CD14-positive monocyte (primary cell): ENCODE measurements at regions not wholly inside any gene's neighbourhood (a gene's known extent, or its start where the extent isn't known, plus 50 kb on each side); places are given as distances from the start of the nearest gene placed in this dataset.

Experiments used
- DNase-seq, 3 donors: peaks; one replicate each; pipeline ENCODE4 v3.0.0-alpha.2; 2011 to 2022
- H2AFZ ChIP-seq: 2 replicates; pipeline ENCODE4 v1.6.0; 2012; ENCODE audit warnings: mild to moderate bottlenecking, low read depth, low read length, inconsistent platforms; ENCODE audit not compliant: insufficient read depth, poor library complexity, severe bottlenecking
- H3K27ac ChIP-seq, 2 donors: 1 replicate in 1 of 2; 2 replicates in 1 of 2; pipeline ENCODE4 v1.5.1; 2012 to 2013; ENCODE audit warnings: low read length in 2 of 2, control low read depth in 1 of 2, inconsistent platforms in 1 of 2, low read depth in 1 of 2, mild to moderate bottlenecking in 1 of 2
- H3K27me3 ChIP-seq, 2 donors: one replicate each; pipeline versions ENCODE4 v1.6.0 to v1.6.1; 2011 to 2013; ENCODE audit warnings: low read length in 2 of 2; ENCODE audit not compliant: control insufficient read depth in 2 of 2, insufficient read depth in 2 of 2
- H3K36me3 ChIP-seq, 2 donors: replicated peaks in 1 of 2; 1 replicate in 1 of 2; 2 replicates in 1 of 2; pipeline versions ENCODE4 v1.5.1 to v1.6.1; 2012 to 2013; ENCODE audit warnings: low read length in 2 of 2, control low read depth in 1 of 2, inconsistent platforms in 1 of 2, mild to moderate bottlenecking in 1 of 2; ENCODE audit not compliant: insufficient read depth in 2 of 2, control insufficient read depth in 1 of 2
- H3K4me1 ChIP-seq, 2 donors: 1 replicate in 1 of 2; 2 replicates in 1 of 2; pipeline versions ENCODE4 v1.5.1 to v1.6.1; 2012 to 2013; ENCODE audit warnings: low read length in 2 of 2, control low read depth in 1 of 2, inconsistent platforms in 1 of 2, mild to moderate bottlenecking in 1 of 2, moderate library complexity in 1 of 2; ENCODE audit not compliant: insufficient read depth in 2 of 2, control insufficient read depth in 1 of 2
- H3K4me2 ChIP-seq: replicated peaks from 2 replicates; pipeline ENCODE3; 2012; ENCODE audit warnings: low read length, moderate library complexity, mild to moderate bottlenecking; ENCODE audit not compliant: poor library complexity, severe bottlenecking; ENCODE audit errors: extremely low read depth
- H3K4me3 ChIP-seq, 3 experiments: fragments of 200-600 bp in 1 of 3; sonication (generic) in 1 of 3; replicated peaks in 1 of 3; 1 replicate in 2 of 3; 2 replicates in 1 of 3; pipeline ENCODE4 v1.5.1; 2011 to 2013; ENCODE audit warnings: low read length in 3 of 3, mild to moderate bottlenecking in 3 of 3, control low read depth in 2 of 3, low read depth in 2 of 3, inconsistent platforms in 1 of 3, moderate library complexity in 1 of 3
- H3K79me2 ChIP-seq: 2 replicates; pipeline ENCODE4 v1.6.0; 2012; ENCODE audit warnings: mild to moderate bottlenecking, control low read depth, inconsistent platforms, low read length, moderate library complexity; ENCODE audit not compliant: insufficient read depth
- H3K9ac ChIP-seq: 2 replicates; pipeline ENCODE4 v1.6.0; 2017; ENCODE audit warnings: low read length, mild to moderate bottlenecking; ENCODE audit not compliant: insufficient read depth, poor library complexity, severe bottlenecking
- H3K9me3 ChIP-seq, 2 donors: replicated peaks in 1 of 2; 1 replicate in 1 of 2; 2 replicates in 1 of 2; pipeline versions ENCODE4 v1.5.1 to v1.6.1; 2012 to 2013; ENCODE audit warnings: low read length in 2 of 2, control low read depth in 1 of 2; ENCODE audit not compliant: control insufficient read depth in 1 of 2, insufficient read depth in 1 of 2
- H4K20me1 ChIP-seq: 2 replicates; pipeline ENCODE4 v1.6.0; 2012; ENCODE audit warnings: mild to moderate bottlenecking, low read length, control low read depth, moderate library complexity; ENCODE audit not compliant: insufficient read depth
- H3K27ac Mint-ChIP-seq, 7 donors: one replicate each; pipeline ENCODE4 v1.8.0; 2020; ENCODE audit warnings: mild to moderate bottlenecking in 7 of 7, mixed read lengths in 7 of 7, moderate library complexity in 6 of 7, inconsistent platforms in 2 of 7
- H3K27me3 Mint-ChIP-seq, 3 donors: one replicate each; pipeline ENCODE4 v1.8.0; 2021 to 2022; ENCODE audit warnings: low read depth in 3 of 3, mild to moderate bottlenecking in 3 of 3, mixed read lengths in 3 of 3, moderate library complexity in 3 of 3, inconsistent platforms in 1 of 3
- H3K36me3 Mint-ChIP-seq, 2 donors: one replicate each; pipeline ENCODE4 v1.8.0; 2020; ENCODE audit warnings: mixed read lengths in 2 of 2, inconsistent platforms in 1 of 2, mild to moderate bottlenecking in 1 of 2
- H3K4me1 Mint-ChIP-seq: one replicate; pipeline ENCODE4 v1.8.0; 2020; ENCODE audit warnings: mild to moderate bottlenecking, mixed read lengths
- H3K4me3 Mint-ChIP-seq, 2 donors: one replicate each; pipeline ENCODE4 v1.8.0; 2020; ENCODE audit warnings: mild to moderate bottlenecking in 2 of 2, mixed read lengths in 2 of 2, moderate library complexity in 1 of 2
- H3K9me3 Mint-ChIP-seq, 7 donors: one replicate each; pipeline ENCODE4 v1.8.0; 2020 to 2022; ENCODE audit warnings: mixed read lengths in 7 of 7, mild to moderate bottlenecking in 6 of 7, moderate library complexity in 6 of 7, inconsistent platforms in 2 of 7
- WGBS: methylation state at CpG from one replicate; pipeline ENCODE4 v1.1.5; 2013; ENCODE audit warnings: missing lambda C conversion rate; ENCODE audit not compliant: insufficient coverage; 5-methylcytosine and 5-hydroxymethylcytosine counted together
- intact Hi-C, 2 donors: fragments of 100-400 bp; cut with micrococcal nuclease; formaldehyde crosslinking; loops; one replicate each; pipeline versions ENCODE4 v1.15.0 to v1.15.1; 2023
- TF ChIP-seq, protein P1 (sequence below): fragments of 200-600 bp; IDR thresholded peaks from one replicate; pipeline ENCODE4 v1.8.0; 2022; ENCODE audit warnings: antibody characterized with exemption, mild to moderate bottlenecking

DNA sequence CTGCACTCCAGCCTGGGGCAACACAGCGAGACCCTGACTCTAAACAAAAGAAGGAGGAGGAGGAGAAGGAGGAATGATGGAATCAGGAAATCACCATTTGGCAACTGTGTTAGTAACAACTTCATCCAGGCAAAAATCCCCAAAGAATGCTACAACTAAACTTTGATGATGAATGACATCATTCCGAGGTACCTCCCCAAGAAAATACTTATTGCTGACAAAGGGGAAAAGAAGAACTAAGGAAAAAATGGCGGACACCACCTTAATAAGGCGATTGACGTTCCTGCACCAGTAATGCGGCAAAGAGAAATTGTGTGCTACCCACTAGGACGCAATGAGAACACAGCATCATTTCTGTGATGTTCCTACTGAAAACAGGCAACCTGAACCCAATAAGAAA is 78.2 kb upstream of the SLC6A11 start:
- H3K4me3 ChIP-seq: no peak overlapping the region
- H3K79me2 ChIP-seq: no peaks in the 10 kb centered on the region
- WGBS: 70% methylated on average over 2 of the region's 7 CpGs
- H3K4me3 Mint-ChIP-seq: peak overlapping the region in 1 of 2 donors; percentile 79
- H3K27me3 ChIP-seq: peaks cover 9 to 11% of the 10 kb centered on the region in 2 donors
- intact Hi-C loops: loop anchor here (2.0 to 5.0 kb wide), 2 partner anchors 393 to 395 kb away; no protein-coding TSS in a partner anchor
- H2AFZ ChIP-seq: no peak overlapping the region
- H3K27ac ChIP-seq: no peak overlapping the region
- H3K9me3 ChIP-seq: peaks cover 4 to 16% of the 10 kb centered on the region in 2 donors
- no peak overlapping the region for H3K27ac Mint-ChIP-seq
- no peak overlapping the region for H3K9ac ChIP-seq
- H3K4me2 ChIP-seq: no peak overlapping the region
- DNase-seq: no peak
- H3K27me3 Mint-ChIP-seq: peaks cover 17 to 30% (median 28%) of the 10 kb centered on the region in 3 donors
- H3K36me3 Mint-ChIP-seq: no peaks in the 10 kb centered on the region
- no peaks in the 10 kb centered on the region for H3K36me3 ChIP-seq
- H3K9me3 Mint-ChIP-seq: peaks cover 5 to 19% (median 16%) of the 10 kb centered on the region in 7 donors
- H3K4me1 ChIP-seq: no peaks in the 10 kb centered on the region
- peaks cover 11% of the 10 kb centered on the region for H3K4me1 Mint-ChIP-seq
- H4K20me1 ChIP-seq: no peaks in the 10 kb centered on the region
- TF ChIP-seq, protein P1, sequence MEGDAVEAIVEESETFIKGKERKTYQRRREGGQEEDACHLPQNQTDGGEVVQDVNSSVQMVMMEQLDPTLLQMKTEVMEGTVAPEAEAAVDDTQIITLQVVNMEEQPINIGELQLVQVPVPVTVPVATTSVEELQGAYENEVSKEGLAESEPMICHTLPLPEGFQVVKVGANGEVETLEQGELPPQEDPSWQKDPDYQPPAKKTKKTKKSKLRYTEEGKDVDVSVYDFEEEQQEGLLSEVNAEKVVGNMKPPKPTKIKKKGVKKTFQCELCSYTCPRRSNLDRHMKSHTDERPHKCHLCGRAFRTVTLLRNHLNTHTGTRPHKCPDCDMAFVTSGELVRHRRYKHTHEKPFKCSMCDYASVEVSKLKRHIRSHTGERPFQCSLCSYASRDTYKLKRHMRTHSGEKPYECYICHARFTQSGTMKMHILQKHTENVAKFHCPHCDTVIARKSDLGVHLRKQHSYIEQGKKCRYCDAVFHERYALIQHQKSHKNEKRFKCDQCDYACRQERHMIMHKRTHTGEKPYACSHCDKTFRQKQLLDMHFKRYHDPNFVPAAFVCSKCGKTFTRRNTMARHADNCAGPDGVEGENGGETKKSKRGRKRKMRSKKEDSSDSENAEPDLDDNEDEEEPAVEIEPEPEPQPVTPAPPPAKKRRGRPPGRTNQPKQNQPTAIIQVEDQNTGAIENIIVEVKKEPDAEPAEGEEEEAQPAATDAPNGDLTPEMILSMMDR: no peak

DNA sequence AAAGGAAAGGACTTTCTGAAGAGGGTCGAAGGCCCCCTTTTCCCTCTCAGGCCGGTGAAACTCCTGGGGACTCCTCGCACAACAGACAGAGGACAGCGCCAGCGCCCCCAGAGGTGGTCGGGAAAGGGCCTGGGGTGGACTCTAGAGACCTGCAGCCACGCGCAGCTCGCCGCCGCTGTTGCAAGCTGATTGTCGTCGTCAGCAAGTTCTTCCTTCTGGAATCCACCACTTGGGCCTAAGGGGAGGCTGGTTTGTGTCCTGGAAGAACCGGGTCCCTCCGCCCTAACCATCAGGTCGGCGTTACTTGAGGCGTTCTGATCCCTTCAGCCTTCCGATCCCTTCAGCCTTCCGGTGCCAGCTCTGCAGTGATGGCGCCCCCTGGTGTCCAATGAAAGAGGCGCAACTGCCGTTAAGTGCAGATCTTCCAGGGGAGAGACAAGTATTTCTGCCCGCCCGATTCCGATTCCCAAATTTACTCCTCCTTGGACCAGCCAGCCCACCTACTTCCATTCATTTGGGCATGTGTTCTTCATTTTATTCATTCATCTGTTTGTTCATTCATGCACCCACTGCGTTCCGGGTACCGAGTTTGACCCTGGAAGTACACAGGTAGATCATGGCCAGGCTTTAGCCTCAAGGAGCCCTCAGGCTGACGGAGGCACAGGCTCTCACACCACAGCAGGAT is 77.2 kb upstream of the SLC6A11 start:
- intact Hi-C loops: loop anchor here (2.0 to 5.0 kb wide), 2 partner anchors 394 to 397 kb away; no protein-coding TSS in a partner anchor
- WGBS: 8% methylated on average over 23 of the region's 30 CpGs
- peak overlapping the region; percentile 50 for H2AFZ ChIP-seq
- H3K36me3 ChIP-seq: no peaks in the 10 kb centered on the region
- DNase-seq: peak; percentile 14 to 44 (median 21)
- no peaks in the 10 kb centered on the region for H3K4me1 ChIP-seq
- H3K9ac ChIP-seq: no peak overlapping the region
- no peaks in the 10 kb centered on the region for H4K20me1 ChIP-seq
- H3K9me3 ChIP-seq: peaks cover 3 to 5% of the 10 kb centered on the region in 2 donors
- no peaks in the 10 kb centered on the region for H3K79me2 ChIP-seq
- TF ChIP-seq, protein P1: peak; percentile 89
- H3K4me3 Mint-ChIP-seq: peak overlapping the region; percentile 65 to 79
- peaks cover 2 to 11% (median 6%) of the 10 kb centered on the region in 7 donors for H3K9me3 Mint-ChIP-seq
- peak overlapping the region in 1 of 7 donors; percentile 33 for H3K27ac Mint-ChIP-seq
- peak overlapping the region in 1 of 3 experiments; percentile 15 for H3K4me3 ChIP-seq
- H3K27me3 Mint-ChIP-seq: peaks cover 18 to 30% (median 29%) of the 10 kb centered on the region in 3 donors
- H3K4me1 Mint-ChIP-seq: peaks cover 11% of the 10 kb centered on the region
- H3K4me2 ChIP-seq: peak overlapping the region; percentile 62
- no peaks in the 10 kb centered on the region for H3K36me3 Mint-ChIP-seq
- no peak overlapping the region for H3K27ac ChIP-seq
- peaks cover 9 to 11% of the 10 kb centered on the region in 2 donors for H3K27me3 ChIP-seq
